Brain microvascular endothelial cell (primary cell): ENCODE measurements at regions not wholly inside any gene's neighbourhood (a gene's known extent, or its start where the extent isn't known, plus 50 kb on each side); places are given as distances from the start of the nearest gene placed in this dataset.

Experiments
- DNase-seq: peaks from one replicate; pipeline ENCODE4 v3.0.0-alpha.2; 2020
- H3K27ac ChIP-seq: fragments of 250-450 bp; sonication (Bioruptor Pico); 2 replicates; pipeline ENCODE4 v1.5.1; 2020; ENCODE audit warnings: mild to moderate bottlenecking, moderate library complexity
- H3K27me3 ChIP-seq: fragments of 250-450 bp; sonication (Bioruptor Pico); replicated peaks from 2 replicates; pipeline ENCODE4 v1.5.1; 2020; ENCODE audit warnings: mild to moderate bottlenecking
- H3K36me3 ChIP-seq: fragments of 250-450 bp; sonication (Bioruptor Pico); replicated peaks from 2 replicates; pipeline ENCODE4 v1.5.1; 2020; ENCODE audit warnings: mild to moderate bottlenecking
- H3K4me3 ChIP-seq: 2 replicates; pipeline ENCODE4 v1.5.1; 2011; ENCODE audit warnings: low read depth, mild to moderate bottlenecking, control low read depth, low read length, moderate library complexity
- in situ Hi-C: cut with HindIII; loops from 2 replicates; pipeline ENCODE4 v1.10.0; 2017; ENCODE audit warnings: low sequenced_read_pairs, low pct_ligation_motif_present
- TF ChIP-seq, protein P1 (sequence below): IDR thresholded peaks from 2 replicates; pipeline ENCODE4 v1.5.1; 2011; ENCODE audit warnings: low read depth, mild to moderate bottlenecking, moderate library complexity, low read length, control low read depth, inconsistent platforms; ENCODE audit errors: missing control alignments

DNA sequence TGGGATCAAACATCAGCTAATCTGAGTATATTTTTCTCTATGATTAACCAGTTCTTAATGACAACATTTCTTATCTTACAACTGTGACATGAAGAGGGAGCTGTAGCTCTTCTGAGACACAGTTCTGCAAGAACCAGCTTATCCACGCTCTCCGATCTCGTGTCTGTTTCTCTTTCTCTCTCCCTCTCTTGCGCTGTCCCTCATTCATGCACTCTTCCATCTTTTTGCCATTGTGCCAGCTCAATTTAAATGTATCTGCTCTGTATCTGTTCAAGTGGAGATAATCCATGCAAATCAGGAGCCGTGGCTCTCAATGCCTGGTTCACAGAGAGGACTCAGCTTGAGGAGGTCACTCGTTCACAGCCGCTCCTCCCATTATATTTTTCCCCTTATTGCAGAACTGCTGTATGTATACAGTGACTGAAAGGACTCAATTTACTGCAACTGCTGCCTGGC, 494.7 kb upstream of the ADGRL2 start:
- H3K27me3 ChIP-seq, result no peaks in the 10 kb centered on the region
- TF ChIP-seq, protein P1, sequence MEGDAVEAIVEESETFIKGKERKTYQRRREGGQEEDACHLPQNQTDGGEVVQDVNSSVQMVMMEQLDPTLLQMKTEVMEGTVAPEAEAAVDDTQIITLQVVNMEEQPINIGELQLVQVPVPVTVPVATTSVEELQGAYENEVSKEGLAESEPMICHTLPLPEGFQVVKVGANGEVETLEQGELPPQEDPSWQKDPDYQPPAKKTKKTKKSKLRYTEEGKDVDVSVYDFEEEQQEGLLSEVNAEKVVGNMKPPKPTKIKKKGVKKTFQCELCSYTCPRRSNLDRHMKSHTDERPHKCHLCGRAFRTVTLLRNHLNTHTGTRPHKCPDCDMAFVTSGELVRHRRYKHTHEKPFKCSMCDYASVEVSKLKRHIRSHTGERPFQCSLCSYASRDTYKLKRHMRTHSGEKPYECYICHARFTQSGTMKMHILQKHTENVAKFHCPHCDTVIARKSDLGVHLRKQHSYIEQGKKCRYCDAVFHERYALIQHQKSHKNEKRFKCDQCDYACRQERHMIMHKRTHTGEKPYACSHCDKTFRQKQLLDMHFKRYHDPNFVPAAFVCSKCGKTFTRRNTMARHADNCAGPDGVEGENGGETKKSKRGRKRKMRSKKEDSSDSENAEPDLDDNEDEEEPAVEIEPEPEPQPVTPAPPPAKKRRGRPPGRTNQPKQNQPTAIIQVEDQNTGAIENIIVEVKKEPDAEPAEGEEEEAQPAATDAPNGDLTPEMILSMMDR, result peak; percentile 59
- no peak overlapping the region for H3K27ac ChIP-seq
- in situ Hi-C loops, result no loop called here
- H3K4me3 ChIP-seq, result peak overlapping the region; percentile 59
- H3K36me3 ChIP-seq, result no peaks in the 10 kb centered on the region
- DNase-seq, result peak; percentile 17

DNA sequence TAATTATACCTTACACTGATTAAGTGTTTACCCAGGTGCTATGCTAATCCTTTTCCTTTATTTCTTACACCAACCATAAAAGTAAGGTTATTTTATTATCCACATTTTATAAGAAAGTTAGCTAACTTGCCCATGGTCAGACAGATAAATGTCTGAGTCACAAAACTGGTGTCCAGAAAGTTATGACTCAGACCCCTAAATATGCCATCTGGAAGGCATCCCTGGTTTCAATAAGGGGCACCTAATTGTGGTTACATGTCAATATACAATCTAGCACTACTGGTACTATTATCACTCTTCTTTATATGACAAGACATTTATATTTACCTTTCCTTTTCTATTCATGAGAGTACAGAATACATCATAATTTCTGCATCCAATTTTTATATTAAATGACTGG, 496.5 kb upstream of the ADGRL2 start:
- H3K27me3 ChIP-seq, result no peaks in the 10 kb centered on the region
- TF ChIP-seq, protein P1, result no peak
- in situ Hi-C loops, result no loop called here
- DNase-seq, result peak; percentile 52
- H3K27ac ChIP-seq, result no peak overlapping the region
- H3K4me3 ChIP-seq, result no peak overlapping the region
- H3K36me3 ChIP-seq, result no peaks in the 10 kb centered on the region

DNA sequence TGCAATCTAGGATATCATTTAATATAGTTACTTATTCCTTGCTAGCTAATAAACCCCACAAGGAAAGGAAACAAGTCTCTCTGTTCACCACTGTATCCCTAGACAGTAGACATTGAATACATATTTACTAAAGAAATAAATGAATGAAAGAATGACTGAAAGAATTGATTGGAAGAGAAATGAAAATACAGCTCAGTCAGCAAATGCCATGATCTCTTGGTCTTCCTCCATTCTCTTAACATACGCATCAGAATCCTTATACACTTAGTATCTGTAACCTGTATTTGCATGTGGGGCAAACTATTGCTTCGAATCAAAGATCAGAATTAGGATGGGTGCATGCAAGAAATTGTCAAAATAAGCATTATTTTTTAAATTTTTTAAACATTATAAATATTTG, 500.8 kb upstream of the ADGRL2 start:
- H3K4me3 ChIP-seq, result no peak overlapping the region
- DNase-seq, result no peak
- H3K36me3 ChIP-seq, result no peaks in the 10 kb centered on the region
- no peak overlapping the region for H3K27ac ChIP-seq
- in situ Hi-C loops, result no loop called here
- TF ChIP-seq, protein P1, result no peak
- no peaks in the 10 kb centered on the region for H3K27me3 ChIP-seq

DNA sequence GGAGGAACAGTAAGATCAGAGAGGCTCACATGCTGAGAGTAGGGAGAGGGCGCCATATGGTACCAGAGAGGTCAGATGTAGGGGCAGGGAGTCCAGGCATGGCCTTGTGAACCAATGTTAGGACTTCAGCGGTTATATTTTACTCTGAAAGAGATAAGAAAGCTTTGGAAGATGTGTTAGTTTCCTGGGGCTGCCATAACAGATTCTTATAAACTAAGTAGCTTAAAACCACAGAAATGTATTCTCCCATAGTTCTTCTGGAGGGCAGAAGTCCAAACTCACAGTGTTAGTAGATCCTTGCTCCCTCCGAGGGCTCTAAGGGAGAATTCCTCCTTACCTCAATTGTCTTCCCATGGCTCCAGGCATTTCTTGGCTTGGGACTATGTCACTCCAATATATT, 502.5 kb upstream of the ADGRL2 start:
- DNase-seq, result no peak
- Histone ChIP-seq H3K27me3 (no peaks in the 10 kb centered on the region), H3K36me3 (no peaks in the 10 kb centered on the region), H3K27ac (no peak overlapping the region), H3K4me3 (no peak overlapping the region)
- in situ Hi-C loops, result no loop called here
- TF ChIP-seq, protein P1, result no peak

DNA sequence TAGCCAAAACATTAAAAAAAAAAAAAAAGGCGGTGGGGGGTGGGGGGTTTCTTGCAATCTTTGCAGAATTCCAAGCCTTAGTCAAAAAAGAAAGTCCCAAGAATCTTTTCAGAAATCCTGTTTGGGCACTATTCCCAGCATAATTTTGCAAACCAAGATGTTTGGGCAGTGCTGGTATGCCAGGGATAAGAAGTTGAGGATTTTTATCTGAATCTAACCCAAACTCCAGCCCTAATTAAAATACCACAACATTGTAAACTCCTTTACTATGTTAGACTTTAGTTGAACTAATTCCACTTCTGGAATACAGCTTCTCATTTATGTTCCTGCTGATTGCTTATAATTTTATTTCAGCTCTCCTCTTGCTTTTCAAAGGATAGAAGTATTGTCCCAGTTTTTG, 504.1 kb upstream of the ADGRL2 start:
- no peaks in the 10 kb centered on the region for H3K27me3 ChIP-seq
- H3K27ac ChIP-seq, result no peak overlapping the region
- in situ Hi-C loops, result no loop called here
- no peak for DNase-seq
- H3K4me3 ChIP-seq, result no peak overlapping the region
- no peaks in the 10 kb centered on the region for H3K36me3 ChIP-seq
- TF ChIP-seq, protein P1, result no peak

DNA sequence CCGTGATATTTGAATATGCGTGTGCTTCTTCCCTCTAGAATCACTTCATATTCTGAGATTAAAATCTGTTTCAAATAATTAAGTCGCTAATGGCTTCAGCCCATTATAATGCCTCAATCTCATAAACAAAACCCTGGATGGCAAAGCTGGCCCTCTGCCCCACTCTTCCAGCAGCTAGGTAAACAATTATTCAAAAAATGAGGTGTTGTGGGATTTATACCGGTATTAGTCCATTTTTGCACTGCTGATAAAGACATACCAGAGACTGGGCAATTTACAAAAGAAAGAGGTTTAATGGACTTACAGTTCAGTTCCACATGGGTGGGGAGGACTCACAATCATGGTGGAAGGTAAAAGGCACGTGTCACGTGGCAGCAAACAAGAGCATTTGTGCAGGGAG, 510.4 kb upstream of the ADGRL2 start:
- TF ChIP-seq, protein P1, result no peak
- Histone ChIP-seq H3K36me3 (no peaks in the 10 kb centered on the region), H3K27me3 (no peaks in the 10 kb centered on the region), H3K27ac (no peak overlapping the region), H3K4me3 (no peak overlapping the region)
- in situ Hi-C loops, result no loop called here
- DNase-seq, result no peak
